PFSK-1 (cell line): ENCODE measurements at regions not wholly inside any gene's neighbourhood (a gene's known extent, or its start where the extent isn't known, plus 50 kb on each side); places are given as distances from the start of the nearest gene placed in this dataset.

Source experiments
- FOXP2 ChIP-seq: optimal IDR thresholded peaks from 2 replicates; pipeline ENCODE3; 2011; ENCODE audit warnings: borderline replicate concordance, control low read depth, inconsistent platforms; ENCODE audit not compliant: insufficient read depth; ENCODE audit errors: extremely low read length, extremely low read depth
- POLR2AphosphoS5 ChIP-seq: IDR thresholded peaks from 2 replicates; pipeline ENCODE4 v1.6.1; 2012; ENCODE audit warnings: low read depth, mild to moderate bottlenecking, control low read depth, low read length, moderate library complexity
- SIN3A ChIP-seq: IDR thresholded peaks from 2 replicates; pipeline ENCODE4 v1.6.1; 2012; ENCODE audit warnings: mild to moderate bottlenecking, low read length, moderate library complexity, borderline replicate concordance; ENCODE audit not compliant: insufficient read depth
- TAF1 ChIP-seq: IDR thresholded peaks from 2 replicates; pipeline ENCODE4 v1.6.1; 2012; ENCODE audit warnings: low read length, control low read depth, borderline replicate concordance; ENCODE audit not compliant: insufficient read depth
- TF ChIP-seq, protein P1 (sequence below), 2 experiments: IDR thresholded peaks; 2 replicates each; pipeline versions ENCODE4 v1.6.1 to v1.8.0; 2011 to 2012; ENCODE audit warnings: low read depth in 2 of 2, low read length in 2 of 2, control low read depth in 1 of 2, inconsistent platforms in 1 of 2, mild to moderate bottlenecking in 1 of 2, moderate library complexity in 1 of 2; ENCODE audit not compliant: insufficient read depth in 1 of 2

GRCh38 chr2:138213084-138213483 lies 248.8 kb downstream of the HNMT start:
- TF ChIP-seq SIN3A (no peak), TAF1 (no peak), POLR2AphosphoS5 (no peak), FOXP2 (no peak)
- TF ChIP-seq, protein P1, sequence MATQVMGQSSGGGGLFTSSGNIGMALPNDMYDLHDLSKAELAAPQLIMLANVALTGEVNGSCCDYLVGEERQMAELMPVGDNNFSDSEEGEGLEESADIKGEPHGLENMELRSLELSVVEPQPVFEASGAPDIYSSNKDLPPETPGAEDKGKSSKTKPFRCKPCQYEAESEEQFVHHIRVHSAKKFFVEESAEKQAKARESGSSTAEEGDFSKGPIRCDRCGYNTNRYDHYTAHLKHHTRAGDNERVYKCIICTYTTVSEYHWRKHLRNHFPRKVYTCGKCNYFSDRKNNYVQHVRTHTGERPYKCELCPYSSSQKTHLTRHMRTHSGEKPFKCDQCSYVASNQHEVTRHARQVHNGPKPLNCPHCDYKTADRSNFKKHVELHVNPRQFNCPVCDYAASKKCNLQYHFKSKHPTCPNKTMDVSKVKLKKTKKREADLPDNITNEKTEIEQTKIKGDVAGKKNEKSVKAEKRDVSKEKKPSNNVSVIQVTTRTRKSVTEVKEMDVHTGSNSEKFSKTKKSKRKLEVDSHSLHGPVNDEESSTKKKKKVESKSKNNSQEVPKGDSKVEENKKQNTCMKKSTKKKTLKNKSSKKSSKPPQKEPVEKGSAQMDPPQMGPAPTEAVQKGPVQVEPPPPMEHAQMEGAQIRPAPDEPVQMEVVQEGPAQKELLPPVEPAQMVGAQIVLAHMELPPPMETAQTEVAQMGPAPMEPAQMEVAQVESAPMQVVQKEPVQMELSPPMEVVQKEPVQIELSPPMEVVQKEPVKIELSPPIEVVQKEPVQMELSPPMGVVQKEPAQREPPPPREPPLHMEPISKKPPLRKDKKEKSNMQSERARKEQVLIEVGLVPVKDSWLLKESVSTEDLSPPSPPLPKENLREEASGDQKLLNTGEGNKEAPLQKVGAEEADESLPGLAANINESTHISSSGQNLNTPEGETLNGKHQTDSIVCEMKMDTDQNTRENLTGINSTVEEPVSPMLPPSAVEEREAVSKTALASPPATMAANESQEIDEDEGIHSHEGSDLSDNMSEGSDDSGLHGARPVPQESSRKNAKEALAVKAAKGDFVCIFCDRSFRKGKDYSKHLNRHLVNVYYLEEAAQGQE (IDR thresholded peaks at IDR 0.05; ENCODE audit: insufficient read depth in 1 of 2, low read depth in 2 of 2, low read length in 2 of 2), result no peak
